ENCODE measurements at regions not wholly inside any gene's neighbourhood (a gene's known extent, or its start where the extent isn't known, plus 50 kb on each side); places are given as distances from the start of the nearest gene placed in this dataset.

- TF ChIP-seq CTCF (conservative IDR thresholded peaks at IDR 0.05): no peak
- TF ChIP-seq EZH2 (IDR thresholded peaks at IDR 0.05; ENCODE audit: low read depth): no peak
Observed at GRCh38 chr3:144029769-144030168, 58.1 kb downstream of the DIPK2A start.

Data from PC-9 (cell line).